K562 (cell line): ENCODE measurements at regions not wholly inside any gene's neighbourhood (a gene's known extent, or its start where the extent isn't known, plus 50 kb on each side); places are given as distances from the start of the nearest gene placed in this dataset.

Experiments used
- ARHGAP35 ChIP-seq: fragments of 450-650 bp; IDR thresholded peaks from 2 replicates; pipeline ENCODE4 v1.6.1; 2018; ENCODE audit not compliant: partially characterized antibody
- BACH1 ChIP-seq: fragments of 200-800 bp; sonication (Bioruptor generic); IDR thresholded peaks from 2 replicates; pipeline ENCODE4 v1.6.1; 2016; ENCODE audit warnings: missing genetic modification characterization, missing compliant biosample characterization
- CBFA2T3 ChIP-seq: fragments of 450-650 bp; IDR thresholded peaks from 2 replicates; pipeline ENCODE4 v1.6.1; 2017
- TCF7 ChIP-seq: sonication (generic); IDR thresholded peaks from 2 replicates; pipeline ENCODE4 v1.6.1; 2016; ENCODE audit warnings: antibody characterized with exemption, borderline replicate concordance
- TF ChIP-seq, protein P1 (sequence below), 2 experiments: fragments of 450-650 bp; IDR thresholded peaks; 2 replicates each; pipeline ENCODE4 v1.6.1; 2016; ENCODE audit warnings: mild to moderate bottlenecking in 2 of 2, borderline replicate concordance in 1 of 2, low read depth in 1 of 2, moderate library complexity in 1 of 2

DNA sequence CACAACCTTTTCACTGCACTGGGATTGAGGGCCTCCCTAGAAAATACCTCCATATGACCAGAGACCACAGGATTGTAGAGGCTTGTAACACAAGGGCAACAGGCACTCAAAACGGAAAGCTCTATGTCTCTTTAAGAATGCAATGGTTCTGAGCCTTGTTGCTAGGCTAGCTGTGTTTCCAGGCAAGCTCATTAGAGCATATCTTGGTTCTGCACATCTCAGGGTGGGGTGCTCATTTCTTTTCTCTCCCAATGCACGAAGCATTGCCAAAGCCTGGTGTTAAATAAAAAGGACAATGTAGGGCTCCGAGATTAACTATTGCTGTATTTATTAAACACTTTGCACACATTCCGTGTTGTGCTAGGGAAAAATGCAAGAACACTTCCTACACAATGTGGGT, 315.9 kb downstream of the PRDM2 start (continued):
- TF ChIP-seq, protein P1, sequence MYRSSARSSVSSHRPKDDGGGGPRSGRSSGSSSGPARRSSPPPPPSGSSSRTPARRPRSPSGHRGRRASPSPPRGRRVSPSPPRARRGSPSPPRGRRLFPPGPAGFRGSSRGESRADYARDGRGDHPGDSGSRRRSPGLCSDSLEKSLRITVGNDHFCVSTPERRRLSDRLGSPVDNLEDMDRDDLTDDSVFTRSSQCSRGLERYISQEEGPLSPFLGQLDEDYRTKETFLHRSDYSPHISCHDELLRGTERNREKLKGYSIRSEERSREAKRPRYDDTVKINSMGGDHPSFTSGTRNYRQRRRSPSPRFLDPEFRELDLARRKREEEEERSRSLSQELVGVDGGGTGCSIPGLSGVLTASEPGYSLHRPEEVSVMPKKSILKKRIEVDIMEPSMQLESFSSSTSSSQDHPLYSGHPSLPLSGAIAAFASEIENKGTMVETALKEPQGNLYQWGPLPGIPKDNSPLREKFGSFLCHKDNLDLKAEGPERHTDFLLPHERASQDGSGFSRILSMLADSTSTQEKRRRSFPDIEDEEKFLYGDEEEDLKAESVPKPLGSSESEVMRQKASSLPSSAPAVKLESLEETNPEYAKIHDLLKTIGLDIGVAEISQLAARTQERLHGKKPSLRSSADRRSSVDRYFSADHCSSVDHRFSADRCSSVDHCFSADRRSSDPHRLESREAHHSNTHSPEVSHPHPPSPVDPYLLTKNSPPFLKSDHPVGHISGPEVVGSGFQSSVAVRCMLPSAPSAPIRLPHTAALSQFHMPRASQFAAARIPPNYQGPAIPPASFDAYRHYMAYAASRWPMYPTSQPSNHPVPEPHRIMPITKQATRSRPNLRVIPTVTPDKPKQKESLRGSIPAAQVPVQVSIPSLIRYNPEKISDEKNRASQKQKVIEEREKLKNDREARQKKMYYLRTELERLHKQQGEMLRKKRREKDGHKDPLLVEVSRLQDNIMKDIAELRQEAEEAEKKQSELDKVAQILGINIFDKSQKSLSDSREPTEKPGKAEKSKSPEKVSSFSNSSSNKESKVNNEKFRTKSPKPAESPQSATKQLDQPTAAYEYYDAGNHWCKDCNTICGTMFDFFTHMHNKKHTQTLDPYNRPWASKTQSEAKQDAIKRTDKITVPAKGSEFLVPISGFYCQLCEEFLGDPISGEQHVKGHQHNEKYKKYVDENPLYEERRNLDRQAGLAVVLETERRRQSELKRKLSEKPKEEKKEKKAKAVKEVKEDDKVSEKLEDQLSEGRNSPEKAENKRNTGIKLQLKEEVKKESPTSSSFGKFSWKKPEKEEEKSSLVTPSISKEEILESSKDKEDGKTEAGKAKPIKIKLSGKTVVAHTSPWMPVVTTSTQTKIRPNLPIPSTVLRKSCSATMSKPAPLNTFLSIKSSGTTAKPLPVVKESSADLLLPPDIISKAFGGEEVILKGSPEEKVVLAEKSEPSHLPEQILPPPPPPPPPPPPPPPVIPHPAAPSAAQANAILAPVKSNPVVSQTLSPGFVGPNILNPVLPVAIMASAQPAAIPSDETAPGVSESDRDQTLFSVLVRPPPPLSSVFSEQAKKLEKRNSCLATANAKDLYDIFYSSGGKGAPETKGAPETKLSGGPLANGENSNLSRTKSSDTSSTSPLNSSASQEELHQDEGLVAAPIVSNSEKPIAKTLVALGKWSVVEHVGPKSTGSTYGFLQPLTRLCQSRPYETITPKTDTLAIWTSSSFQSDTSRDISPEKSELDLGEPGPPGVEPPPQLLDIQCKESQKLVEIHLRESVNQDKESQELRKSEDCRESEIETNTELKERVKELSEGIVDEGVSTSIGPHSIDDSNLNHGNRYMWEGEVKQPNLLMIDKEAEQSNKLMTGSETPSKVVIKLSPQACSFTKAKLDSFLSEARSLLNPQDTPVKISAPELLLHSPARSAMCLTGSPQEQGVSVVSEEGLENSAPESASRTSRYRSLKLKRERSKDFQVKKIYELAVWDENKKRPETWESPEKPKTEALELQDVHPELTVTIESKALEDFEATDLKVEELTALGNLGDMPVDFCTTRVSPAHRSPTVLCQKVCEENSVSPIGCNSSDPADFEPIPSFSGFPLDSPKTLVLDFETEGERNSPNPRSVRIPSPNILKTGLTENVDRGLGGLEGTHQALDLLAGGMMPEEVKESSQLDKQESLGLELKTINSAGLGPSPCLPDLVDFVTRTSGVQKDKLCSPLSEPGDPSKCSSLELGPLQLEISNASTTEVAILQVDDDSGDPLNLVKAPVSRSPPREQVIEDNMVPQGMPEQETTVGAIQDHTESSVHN (IDR thresholded peaks at IDR 0.05; ENCODE audit: borderline replicate concordance in 1 of 2, low read depth in 1 of 2): no peak
- no peak for TF ChIP-seq BACH1 (tag)
- TF ChIP-seq ARHGAP35: no peak
- TF ChIP-seq TCF7: no peak
- TF ChIP-seq CBFA2T3: no peak
- TF ChIP-seq, all 486 proteins: peak for 0
